ENCODE measurements at regions not wholly inside any gene's neighbourhood (a gene's known extent, or its start where the extent isn't known, plus 50 kb on each side); places are given as distances from the start of the nearest gene placed in this dataset.

GRCh38 chr11:38302564-38302963 lies 1704.5 kb upstream of the RAG2 start:
- Histone ChIP-seq H3K4me3 (ENCODE audit: insufficient read depth, low read depth, low read length) (no peak overlapping the region), H3K27ac (ENCODE audit: low read depth, low read length) (no peak overlapping the region), H3K36me3 (ENCODE audit: insufficient read depth, low read length) (no peaks in the 10 kb centered on the region), H3K79me2 (ENCODE audit: insufficient read depth, low read length) (no peaks in the 10 kb centered on the region), H3K9ac (ENCODE audit: low read length) (no peak overlapping the region), H4K20me1 (ENCODE audit: insufficient read depth, low read length) (no peaks in the 10 kb centered on the region), H3K27me3 (ENCODE audit: insufficient read depth, low read length) (no peaks in the 10 kb centered on the region), H3K4me2 (ENCODE audit: low read length) (no peak overlapping the region), H2AFZ (ENCODE audit: low read depth, low read length) (no peak overlapping the region), H3K9me3 (ENCODE audit: insufficient read depth, low read depth, low read length) (no peaks in the 10 kb centered on the region), H3K4me1 (ENCODE audit: insufficient read depth, low read length) (no peaks in the 10 kb centered on the region)
- TF ChIP-seq EZH2 (IDR thresholded peaks at IDR 0.05; ENCODE audit: insufficient read depth, low read length), result no peak
- Mint-ChIP-seq H3K9me3 (ENCODE audit: unreplicated experiment) (no peaks in the 10 kb centered on the region), H3K4me3 (ENCODE audit: unreplicated experiment) (no peak overlapping the region), H3K27ac (ENCODE audit: unreplicated experiment) (no peak overlapping the region), H3K4me1 (ENCODE audit: low read depth, unreplicated experiment) (peaks cover 5% of the 10 kb centered on the region), H3K27me3 (ENCODE audit: low read depth, unreplicated experiment) (no peaks in the 10 kb centered on the region), H3K36me3 (ENCODE audit: low read depth, unreplicated experiment) (no peaks in the 10 kb centered on the region)
- FAIRE-seq (no peak), DNase-seq (ENCODE audit: low read depth) (no peak)

GRCh38 chr11:38300570-38300969 lies 1702.5 kb upstream of the RAG2 start:
- H3K27me3 ChIP-seq (ENCODE audit: insufficient read depth, low read length), result no peaks in the 10 kb centered on the region
- H3K4me3 ChIP-seq (ENCODE audit: insufficient read depth, low read depth, low read length), result no peak overlapping the region
- TF ChIP-seq CTCF (IDR thresholded peaks at IDR 0.05; ENCODE audit: insufficient read depth, low read depth, low read length) (no peak), EZH2 (IDR thresholded peaks at IDR 0.05; ENCODE audit: insufficient read depth, low read length) (no peak)
- no peaks in the 10 kb centered on the region for H4K20me1 ChIP-seq (ENCODE audit: insufficient read depth, low read length)
- no peaks in the 10 kb centered on the region for H3K36me3 Mint-ChIP-seq (ENCODE audit: low read depth, unreplicated experiment)
- H3K27ac Mint-ChIP-seq (ENCODE audit: unreplicated experiment), result no peak overlapping the region
- no peaks in the 10 kb centered on the region for H3K79me2 ChIP-seq (ENCODE audit: insufficient read depth, low read length)
- no peaks in the 10 kb centered on the region for H3K4me1 ChIP-seq (ENCODE audit: insufficient read depth, low read length)
- no peaks in the 10 kb centered on the region for H3K27me3 Mint-ChIP-seq (ENCODE audit: low read depth, unreplicated experiment)
- no peak overlapping the region for H3K9ac ChIP-seq (ENCODE audit: low read length)
- no peak overlapping the region for H3K4me2 ChIP-seq (ENCODE audit: low read length)
- H3K9me3 Mint-ChIP-seq (ENCODE audit: unreplicated experiment), result peaks cover 1% of the 10 kb centered on the region
- DNase-seq (ENCODE audit: low read depth) (no peak), FAIRE-seq (no peak)
- H3K27ac ChIP-seq (ENCODE audit: low read depth, low read length), result no peak overlapping the region
- H3K36me3 ChIP-seq (ENCODE audit: insufficient read depth, low read length), result no peaks in the 10 kb centered on the region
- H3K4me3 Mint-ChIP-seq (ENCODE audit: unreplicated experiment), result no peak overlapping the region
- peaks cover 2% of the 10 kb centered on the region for H3K4me1 Mint-ChIP-seq (ENCODE audit: low read depth, unreplicated experiment)
- H3K9me3 ChIP-seq (ENCODE audit: insufficient read depth, low read depth, low read length), result no peaks in the 10 kb centered on the region
- no peak overlapping the region for H2AFZ ChIP-seq (ENCODE audit: low read depth, low read length)

GRCh38 chr11:38296211-38296776 lies 1698.3 kb upstream of the RAG2 start:
- no peak overlapping the region for H3K4me2 ChIP-seq (ENCODE audit: low read length)
- FAIRE-seq (no peak), DNase-seq (ENCODE audit: low read depth) (no peak)
- TF ChIP-seq EZH2 (IDR thresholded peaks at IDR 0.05; ENCODE audit: insufficient read depth, low read length) (no peak), CTCF (IDR thresholded peaks at IDR 0.05; ENCODE audit: insufficient read depth, low read depth, low read length) (no peak)
- no peaks in the 10 kb centered on the region for H3K27me3 Mint-ChIP-seq (ENCODE audit: low read depth, unreplicated experiment)
- no peaks in the 10 kb centered on the region for H3K4me1 Mint-ChIP-seq (ENCODE audit: low read depth, unreplicated experiment)
- no peak overlapping the region for H3K4me3 Mint-ChIP-seq (ENCODE audit: unreplicated experiment)
- H3K9me3 ChIP-seq (ENCODE audit: insufficient read depth, low read depth, low read length), result no peaks in the 10 kb centered on the region
- no peaks in the 10 kb centered on the region for H3K4me1 ChIP-seq (ENCODE audit: insufficient read depth, low read length)
- peaks cover 3% of the 10 kb centered on the region for H3K9me3 Mint-ChIP-seq (ENCODE audit: unreplicated experiment)
- H3K4me3 ChIP-seq (ENCODE audit: insufficient read depth, low read depth, low read length), result no peak overlapping the region
- H3K36me3 ChIP-seq (ENCODE audit: insufficient read depth, low read length), result no peaks in the 10 kb centered on the region
- no peak overlapping the region for H2AFZ ChIP-seq (ENCODE audit: low read depth, low read length)
- H3K9ac ChIP-seq (ENCODE audit: low read length), result no peak overlapping the region
- no peaks in the 10 kb centered on the region for H3K79me2 ChIP-seq (ENCODE audit: insufficient read depth, low read length)
- no peak overlapping the region for H3K27ac ChIP-seq (ENCODE audit: low read depth, low read length)
- H3K27ac Mint-ChIP-seq (ENCODE audit: unreplicated experiment), result no peak overlapping the region
- no peaks in the 10 kb centered on the region for H4K20me1 ChIP-seq (ENCODE audit: insufficient read depth, low read length)
- H3K36me3 Mint-ChIP-seq (ENCODE audit: low read depth, unreplicated experiment), result no peaks in the 10 kb centered on the region
- H3K27me3 ChIP-seq (ENCODE audit: insufficient read depth, low read length), result no peaks in the 10 kb centered on the region
